ENCODE measurements at regions not wholly inside any gene's neighbourhood (a gene's known extent, or its start where the extent isn't known, plus 50 kb on each side); places are given as distances from the start of the nearest gene placed in this dataset.
A peak's percentile ranks its signal among the peaks of the same experiment; 100 is the strongest.

GRCh38 chr9:115250621-115251032, 132.7 kb upstream of the TNC start:
- POLR2A ChIA-PET, result interaction anchor here (0.9 to 1.2 kb wide), 3 partner anchors 13 to 94 kb away, joined by 3 to 4 read pairs (median 3); no protein-coding TSS in a partner anchor
- peak; percentile 94 for DNase-seq (ENCODE audit: low read depth, low spot score)
- no peak for TF ChIP-seq CTCF (IDR thresholded peaks at IDR 0.05; ENCODE audit: insufficient read depth, low read length, missing control alignments)
- no peak overlapping the region for H3K4me3 ChIP-seq (ENCODE audit: low read depth, low read length)
- CTCF ChIA-PET, result interaction anchor here (1.0 kb wide), 1 partner anchor 138 kb away, joined by 3 read pairs; no protein-coding TSS in a partner anchor

- POLR2A ChIA-PET, result interaction anchor here (0.7 kb wide), 1 partner anchor 56 kb away, joined by 3 read pairs; no protein-coding TSS in a partner anchor
- no peak for TF ChIP-seq CTCF (IDR thresholded peaks at IDR 0.05; ENCODE audit: insufficient read depth, low read length, missing control alignments)
- CTCF ChIA-PET, result no interaction called here
- H3K4me3 ChIP-seq (ENCODE audit: low read depth, low read length), result no peak overlapping the region
- DNase-seq (ENCODE audit: low read depth, low spot score), result no peak
Observed at GRCh38 chr9:115254287-115255180, 136.6 kb upstream of the TNC start.

- ChIA-PET CTCF (no interaction called here), POLR2A (no interaction called here)
- no peak for DNase-seq (ENCODE audit: low read depth, low spot score)
- no peak overlapping the region for H3K4me3 ChIP-seq (ENCODE audit: low read depth, low read length)
- no peak for TF ChIP-seq CTCF (IDR thresholded peaks at IDR 0.05; ENCODE audit: insufficient read depth, low read length, missing control alignments)
Observed at GRCh38 chr9:115261656-115262081, 143.7 kb upstream of the TNC start.

- ChIA-PET CTCF (interaction anchor here (1.5 kb wide), 1 partner anchor 9 kb away, joined by 4 read pairs; no protein-coding TSS in a partner anchor), POLR2A (no interaction called here)
- peak; percentile 68 for DNase-seq (ENCODE audit: low read depth, low spot score)
- no peak for TF ChIP-seq CTCF (IDR thresholded peaks at IDR 0.05; ENCODE audit: insufficient read depth, low read length, missing control alignments)
- H3K4me3 ChIP-seq (ENCODE audit: low read depth, low read length), result no peak overlapping the region
Observed at GRCh38 chr9:115262477-115262876, 144.5 kb upstream of the TNC start.

GRCh38 chr9:115262952-115263351, 145.0 kb upstream of the TNC start:
- POLR2A ChIA-PET, result interaction anchor here (0.5 to 0.6 kb wide), 2 partner anchors 13 to 1040 kb away, joined by 3 read pairs; no protein-coding TSS in a partner anchor
- no peak for TF ChIP-seq CTCF (IDR thresholded peaks at IDR 0.05; ENCODE audit: insufficient read depth, low read length, missing control alignments)
- DNase-seq (ENCODE audit: low read depth, low spot score), result no peak

More at GRCh38 chr9:115262952-115263351, 145.0 kb upstream of the TNC start:
- no peak overlapping the region for H3K4me3 ChIP-seq (ENCODE audit: low read depth, low read length)
- CTCF ChIA-PET, result interaction anchor here (1.2 to 1.5 kb wide), 2 partner anchors 10 to 67 kb away, joined by 3 to 4 read pairs; no protein-coding TSS in a partner anchor
